ENCODE measurements at regions not wholly inside any gene's neighbourhood (a gene's known extent, or its start where the extent isn't known, plus 50 kb on each side); places are given as distances from the start of the nearest gene placed in this dataset.

DNA sequence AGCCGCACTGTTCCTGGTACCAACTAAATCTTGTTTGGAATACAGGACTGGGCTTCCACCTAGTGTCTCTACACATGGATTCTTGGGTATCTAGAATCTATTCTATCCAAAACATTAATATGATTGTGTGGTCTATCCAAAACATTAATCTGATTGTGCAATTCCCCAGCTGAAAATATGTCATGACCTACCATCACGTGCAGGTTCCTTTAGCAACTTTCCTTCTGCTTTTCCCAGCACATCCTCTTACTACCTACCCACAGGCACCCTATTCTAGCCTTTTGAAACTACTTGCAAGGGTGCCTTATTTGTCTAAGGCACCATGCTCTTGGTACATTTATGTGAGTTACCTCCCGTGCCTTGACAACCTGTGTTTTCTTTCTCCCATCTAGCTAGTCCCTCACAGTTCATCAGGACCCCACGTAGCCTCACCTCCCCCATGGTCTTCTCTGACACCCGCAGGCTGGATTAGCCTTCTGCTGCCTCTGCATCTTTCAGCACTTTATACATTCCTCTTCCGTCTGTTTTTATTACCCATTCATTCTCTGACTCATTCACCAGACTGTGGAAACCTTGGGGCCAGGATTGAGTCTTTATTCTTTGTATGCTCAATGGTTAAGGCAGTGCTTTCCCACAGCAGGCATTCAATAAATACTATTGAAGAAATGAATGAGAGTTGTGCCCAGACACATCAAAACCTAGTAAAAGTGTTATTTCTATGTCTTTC lies 88.8 kb upstream of the FAM9B start:
- WGBS, 2 experiments (ENCODE audit: low coverage in 1 of 2, low lambda C conversion rate in 2 of 2, missing lambda C conversion rate in 2 of 2) = 59 to 64% methylated on average over 4 to 6 of the region's 6 CpGs
- peaks cover 8% of the 10 kb centered on the region for H3K4me1 ChIP-seq (ENCODE audit: insufficient read depth)
- H3K27me3 ChIP-seq (replicated peaks; ENCODE audit: insufficient read depth) = no peaks in the 10 kb centered on the region
- H3K4me3 ChIP-seq = no peak overlapping the region
- no peaks in the 10 kb centered on the region for H3K9me3 ChIP-seq (ENCODE audit: low read depth)
- TF ChIP-seq EZH2 (IDR thresholded peaks at IDR 0.05; ENCODE audit: insufficient read depth, poor library complexity, severe bottlenecking) (no peak), EZH2phosphoT487 (IDR thresholded peaks at IDR 0.05; ENCODE audit: insufficient read depth, low read depth) (no peak)
- H3F3A ChIP-seq (ENCODE audit: insufficient read depth) = no peaks in the 10 kb centered on the region
- no peaks in the 10 kb centered on the region for H3K79me2 ChIP-seq (ENCODE audit: insufficient read depth)
- no peak overlapping the region for H3K9ac ChIP-seq
- no peak overlapping the region for H3K4me2 ChIP-seq (ENCODE audit: unreplicated experiment)
- no peaks in the 10 kb centered on the region for H3K9me2 ChIP-seq (ENCODE audit: insufficient read depth)
- H4K20me1 ChIP-seq (ENCODE audit: insufficient read depth) = no peaks in the 10 kb centered on the region
- H3K27ac ChIP-seq = no peak overlapping the region
- DNase-seq = peak; percentile 14
- H2AFZ ChIP-seq = no peak overlapping the region
- in situ Hi-C loops (cut with MboI) = no loop called here
- H3K36me3 ChIP-seq (ENCODE audit: low read depth) = no peaks in the 10 kb centered on the region

GRCh38 chrX:9127986-9128385 lies 94.1 kb upstream of the FAM9B start:
- Histone ChIP-seq H3K4me2 (ENCODE audit: unreplicated experiment) (no peak overlapping the region), H3K27me3 (replicated peaks; ENCODE audit: insufficient read depth) (no peaks in the 10 kb centered on the region), H3K9me2 (ENCODE audit: insufficient read depth) (no peaks in the 10 kb centered on the region), H3K79me2 (ENCODE audit: insufficient read depth) (no peaks in the 10 kb centered on the region), H2AFZ (no peak overlapping the region), H3K27ac (no peak overlapping the region), H3K9ac (no peak overlapping the region), H3K36me3 (ENCODE audit: low read depth) (no peaks in the 10 kb centered on the region), H3K9me3 (ENCODE audit: low read depth) (no peaks in the 10 kb centered on the region), H4K20me1 (ENCODE audit: insufficient read depth) (no peaks in the 10 kb centered on the region), H3K4me3 (no peak overlapping the region), H3K4me1 (ENCODE audit: insufficient read depth) (no peaks in the 10 kb centered on the region), H3F3A (ENCODE audit: insufficient read depth) (no peaks in the 10 kb centered on the region)
- in situ Hi-C loops (cut with MboI) = no loop called here
- WGBS, 2 experiments (ENCODE audit: low coverage in 1 of 2, low lambda C conversion rate in 2 of 2, missing lambda C conversion rate in 2 of 2) = 72 to 88% methylated on average over 4 to 6 of the region's 6 CpGs
- no peak for DNase-seq
- TF ChIP-seq EZH2phosphoT487 (IDR thresholded peaks at IDR 0.05; ENCODE audit: insufficient read depth, low read depth) = no peak
- no peak for TF ChIP-seq EZH2 (IDR thresholded peaks at IDR 0.05; ENCODE audit: insufficient read depth, poor library complexity, severe bottlenecking)

- H3F3A ChIP-seq (ENCODE audit: insufficient read depth) = no peaks in the 10 kb centered on the region
- H3K79me2 ChIP-seq (ENCODE audit: insufficient read depth) = no peaks in the 10 kb centered on the region
- TF ChIP-seq EZH2 (IDR thresholded peaks at IDR 0.05; ENCODE audit: insufficient read depth, poor library complexity, severe bottlenecking) (no peak), EZH2phosphoT487 (IDR thresholded peaks at IDR 0.05; ENCODE audit: insufficient read depth, low read depth) (no peak)
- 82 to 91% methylated on average over 7 to 8 of the region's 8 CpGs for WGBS, 2 experiments (ENCODE audit: low coverage in 1 of 2, low lambda C conversion rate in 2 of 2, missing lambda C conversion rate in 2 of 2)
- H3K4me1 ChIP-seq (ENCODE audit: insufficient read depth) = no peaks in the 10 kb centered on the region
- H3K27ac ChIP-seq = no peak overlapping the region
- H3K36me3 ChIP-seq (ENCODE audit: low read depth) = no peaks in the 10 kb centered on the region
- H3K4me2 ChIP-seq (ENCODE audit: unreplicated experiment) = no peak overlapping the region
- in situ Hi-C loops (cut with MboI) = no loop called here
- H4K20me1 ChIP-seq (ENCODE audit: insufficient read depth) = no peaks in the 10 kb centered on the region
- no peaks in the 10 kb centered on the region for H3K9me2 ChIP-seq (ENCODE audit: insufficient read depth)
- no peaks in the 10 kb centered on the region for H3K9me3 ChIP-seq (ENCODE audit: low read depth)
- no peak overlapping the region for H3K9ac ChIP-seq
- H3K27me3 ChIP-seq (replicated peaks; ENCODE audit: insufficient read depth) = no peaks in the 10 kb centered on the region
- H2AFZ ChIP-seq = no peak overlapping the region
- no peak for DNase-seq
- H3K4me3 ChIP-seq = no peak overlapping the region
Measured at GRCh38 chrX:9130031-9130430, 96.1 kb upstream of the FAM9B start.

GRCh38 chrX:9131066-9131465 lies 97.1 kb upstream of the FAM9B start:
- Histone ChIP-seq H3K36me3 (ENCODE audit: low read depth) (no peaks in the 10 kb centered on the region), H4K20me1 (ENCODE audit: insufficient read depth) (no peaks in the 10 kb centered on the region), H3F3A (ENCODE audit: insufficient read depth) (no peaks in the 10 kb centered on the region), H3K27me3 (replicated peaks; ENCODE audit: insufficient read depth) (no peaks in the 10 kb centered on the region), H3K79me2 (ENCODE audit: insufficient read depth) (no peaks in the 10 kb centered on the region), H3K4me2 (ENCODE audit: unreplicated experiment) (no peak overlapping the region), H3K9ac (no peak overlapping the region), H3K27ac (no peak overlapping the region), H3K4me3 (no peak overlapping the region), H3K4me1 (ENCODE audit: insufficient read depth) (peaks cover 2% of the 10 kb centered on the region; the same call in 1 of the 2 replicates), H2AFZ (no peak overlapping the region), H3K9me2 (ENCODE audit: insufficient read depth) (no peaks in the 10 kb centered on the region), H3K9me3 (ENCODE audit: low read depth) (no peaks in the 10 kb centered on the region)
- in situ Hi-C loops (cut with MboI) = no loop called here
- TF ChIP-seq EZH2 (IDR thresholded peaks at IDR 0.05; ENCODE audit: insufficient read depth, poor library complexity, severe bottlenecking) = no peak
- no peak for TF ChIP-seq EZH2phosphoT487 (IDR thresholded peaks at IDR 0.05; ENCODE audit: insufficient read depth, low read depth)
- WGBS, 2 experiments (ENCODE audit: low coverage in 1 of 2, low lambda C conversion rate in 2 of 2, missing lambda C conversion rate in 2 of 2) = 0 to 2% methylated on average over 3 to 4 of the region's 4 CpGs
- peak; percentile 59 for DNase-seq

All from GM23248 (cell line).